GM23338 (cell line): ENCODE measurements at regions not wholly inside any gene's neighbourhood (a gene's known extent, or its start where the extent isn't known, plus 50 kb on each side); places are given as distances from the start of the nearest gene placed in this dataset.

ENCODE experiments used
- ATAC-seq: fragments of 200-7000 bp; cut with Tn5 transposase; 3 replicates; pipeline ENCODE4 v1.9.1; 2020
- DNase-seq: peaks from one replicate; pipeline ENCODE4 v3.0.0-alpha.2; 2015; ENCODE audit warnings: low spot score
- H2AFZ ChIP-seq: fragments of 200-600 bp; sonication (generic); 2 replicates; pipeline ENCODE4 v1.8.0; 2016; ENCODE audit warnings: antibody characterized with exemption, mild to moderate bottlenecking, moderate library complexity
- H3F3A ChIP-seq: fragments of 200-600 bp; sonication (generic); replicated peaks from 2 replicates; pipeline ENCODE4 v1.8.0; 2017; ENCODE audit warnings: antibody characterized with exemption, mixed run types, low read depth
- H3K27ac ChIP-seq: fragments of 200-600 bp; sonication (generic); 2 replicates; pipeline ENCODE4 v1.6.1; 2016; ENCODE audit warnings: low read depth
- H3K27me3 ChIP-seq: fragments of 200-600 bp; sonication (generic); 2 replicates; pipeline ENCODE4 v1.8.0; 2016; ENCODE audit warnings: mild to moderate bottlenecking, mixed run types, moderate library complexity; ENCODE audit not compliant: insufficient read depth
- H3K36me3 ChIP-seq: fragments of 200-600 bp; sonication (generic); 2 replicates; pipeline ENCODE4 v1.8.0; 2016; ENCODE audit warnings: mild to moderate bottlenecking; ENCODE audit not compliant: insufficient read depth
- H3K4me1 ChIP-seq: fragments of 200-600 bp; sonication (generic); 2 replicates; pipeline ENCODE4 v1.8.0; 2016; ENCODE audit warnings: mild to moderate bottlenecking, moderate library complexity; ENCODE audit not compliant: insufficient read depth
- H3K4me2 ChIP-seq: fragments of 200-600 bp; sonication (generic); 2 replicates; pipeline ENCODE4 v1.7.1; 2017; ENCODE audit warnings: mixed run types
- H3K4me3 ChIP-seq: fragments of 200-600 bp; sonication (generic); 2 replicates; pipeline ENCODE4 v1.6.1; 2016; ENCODE audit warnings: mixed run types
- H3K79me2 ChIP-seq: fragments of 200-600 bp; sonication (generic); replicated peaks from 2 replicates; pipeline ENCODE4 v1.8.0; 2017; ENCODE audit warnings: mild to moderate bottlenecking; ENCODE audit not compliant: insufficient read depth
- H3K9me2 ChIP-seq: fragments of 200-600 bp; sonication (generic); 2 replicates; pipeline ENCODE4 v1.8.0; 2017; ENCODE audit not compliant: insufficient read depth
- H4K20me1 ChIP-seq: fragments of 200-600 bp; sonication (generic); replicated peaks from 2 replicates; pipeline ENCODE4 v1.8.0; 2017; ENCODE audit warnings: mild to moderate bottlenecking; ENCODE audit not compliant: insufficient read depth
- H3K27ac Mint-ChIP-seq: 2 replicates; pipeline ENCODE4 v1.8.0; 2020; ENCODE audit warnings: inconsistent platforms, mild to moderate bottlenecking, moderate library complexity, mixed read lengths
- H3K27me3 Mint-ChIP-seq: 3 replicates; pipeline ENCODE4 v1.8.0; 2022; ENCODE audit warnings: low read depth, mild to moderate bottlenecking, moderate library complexity, mixed read lengths, inconsistent platforms; ENCODE audit not compliant: insufficient read depth, poor library complexity
- H3K36me3 Mint-ChIP-seq: 3 replicates; pipeline ENCODE4 v1.8.0; 2021; ENCODE audit warnings: low read depth, mild to moderate bottlenecking, inconsistent platforms, moderate library complexity, mixed read lengths
- H3K4me1 Mint-ChIP-seq: 3 replicates; pipeline ENCODE4 v1.8.0; 2020; ENCODE audit warnings: mild to moderate bottlenecking, inconsistent platforms, mixed read lengths
- H3K4me3 Mint-ChIP-seq: 3 replicates; pipeline ENCODE4 v1.8.0; 2021; ENCODE audit warnings: moderate library complexity, mild to moderate bottlenecking, inconsistent platforms, mixed read lengths
- H3K9me3 Mint-ChIP-seq: 3 replicates; pipeline ENCODE4 v1.8.0; 2020; ENCODE audit warnings: moderate library complexity, mild to moderate bottlenecking, inconsistent platforms, mixed read lengths
- CREB1 ChIP-seq: fragments of 250-450 bp; sonication (Bioruptor Pico); IDR thresholded peaks from 2 replicates; pipeline ENCODE4 v1.5.0; 2020; ENCODE audit warnings: low read depth, mild to moderate bottlenecking, moderate library complexity
- EZH2 ChIP-seq: fragments of 200-600 bp; sonication (generic); IDR thresholded peaks from one replicate; pipeline ENCODE4 v1.8.0; 2017; ENCODE audit warnings: antibody characterized with exemption, mild to moderate bottlenecking, low read depth; ENCODE audit not compliant: unreplicated experiment
- EZH2phosphoT487 ChIP-seq: fragments of 200-600 bp; sonication (generic); IDR thresholded peaks from one replicate; pipeline ENCODE4 v1.8.1; 2018; ENCODE audit warnings: antibody characterized with exemption; ENCODE audit not compliant: unreplicated experiment
- POLR2AphosphoS5 ChIP-seq: IDR thresholded peaks from 2 replicates; pipeline ENCODE4 v1.6.1; 2016; ENCODE audit warnings: antibody characterized with exemption, low read depth
- REST ChIP-seq: IDR thresholded peaks from one replicate; pipeline ENCODE4 v1.6.1; 2018; ENCODE audit warnings: antibody characterized with exemption; ENCODE audit not compliant: unreplicated experiment
- ZNF114 ChIP-seq: fragments of 250-450 bp; sonication (Bioruptor Pico); IDR thresholded peaks from 2 replicates; pipeline ENCODE4 v1.5.0; 2020; ENCODE audit warnings: mild to moderate bottlenecking, moderate library complexity
- TF ChIP-seq, protein P1 (sequence below): IDR thresholded peaks from 2 replicates; pipeline ENCODE4 v1.6.1; 2016; ENCODE audit warnings: antibody characterized with exemption

DNA sequence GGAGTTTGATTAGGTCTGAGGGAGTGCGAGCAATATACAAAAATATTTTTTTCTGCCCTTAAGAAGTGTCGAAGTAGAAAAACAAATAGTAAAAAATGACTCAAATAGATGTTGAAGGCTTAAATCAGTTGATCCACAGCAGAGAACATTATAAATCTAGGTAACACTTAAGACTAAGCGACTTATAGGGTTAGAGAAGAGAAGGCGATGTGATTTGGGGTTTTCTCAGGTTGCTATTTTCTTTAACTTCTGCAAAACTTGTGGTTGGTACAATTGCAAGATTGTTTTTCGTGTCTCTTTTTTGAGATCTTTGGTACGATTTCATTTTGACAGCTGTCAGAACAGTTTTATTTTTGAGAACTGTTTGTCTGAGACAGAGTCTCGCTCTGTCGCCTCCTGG, 1479.5 kb downstream of the PCDH7 start (continued):
- TF ChIP-seq REST = no peak
- TF ChIP-seq EZH2phosphoT487 = no peak
- TF ChIP-seq, protein P1, sequence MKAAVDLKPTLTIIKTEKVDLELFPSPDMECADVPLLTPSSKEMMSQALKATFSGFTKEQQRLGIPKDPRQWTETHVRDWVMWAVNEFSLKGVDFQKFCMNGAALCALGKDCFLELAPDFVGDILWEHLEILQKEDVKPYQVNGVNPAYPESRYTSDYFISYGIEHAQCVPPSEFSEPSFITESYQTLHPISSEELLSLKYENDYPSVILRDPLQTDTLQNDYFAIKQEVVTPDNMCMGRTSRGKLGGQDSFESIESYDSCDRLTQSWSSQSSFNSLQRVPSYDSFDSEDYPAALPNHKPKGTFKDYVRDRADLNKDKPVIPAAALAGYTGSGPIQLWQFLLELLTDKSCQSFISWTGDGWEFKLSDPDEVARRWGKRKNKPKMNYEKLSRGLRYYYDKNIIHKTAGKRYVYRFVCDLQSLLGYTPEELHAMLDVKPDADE = no peak
- no peak for TF ChIP-seq ZNF114 (CRISPR knock-in tag)

DNA sequence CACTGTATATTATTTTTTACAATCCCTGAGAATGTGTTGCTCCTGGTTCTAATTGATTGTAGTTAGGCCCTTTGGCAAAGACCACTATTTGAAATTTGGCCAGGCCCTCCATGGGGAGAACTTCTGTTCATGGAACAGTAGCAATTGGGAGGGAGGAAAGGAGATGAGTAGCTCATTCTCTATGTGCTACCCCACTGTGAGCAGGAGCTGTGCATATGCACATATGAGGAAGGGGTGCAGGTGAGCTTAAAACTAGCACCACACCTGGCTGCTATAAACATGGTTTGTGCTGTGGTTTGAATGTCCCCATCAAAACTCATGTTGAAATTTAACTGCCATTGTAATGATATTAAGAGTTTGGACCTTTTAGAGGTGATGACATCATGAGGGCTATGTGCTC, 1483.2 kb downstream of the PCDH7 start:
- no peak overlapping the region for H3K27ac ChIP-seq
- H3K36me3 Mint-ChIP-seq = peaks cover 30% of the 10 kb centered on the region
- H3K4me1 Mint-ChIP-seq = peaks cover 12% of the 10 kb centered on the region; the same call in 2 of the 3 replicates
- ATAC-seq (peak; percentile 32; the same call in 1 of the 3 replicates), DNase-seq (peak; percentile 22)
- no peak overlapping the region for H3K4me3 Mint-ChIP-seq
- no peaks in the 10 kb centered on the region for H4K20me1 ChIP-seq
- peak overlapping the region; percentile 74; the same call in 1 of the 2 replicates for H3K27ac Mint-ChIP-seq
- no peak overlapping the region for H2AFZ ChIP-seq
- H3K9me2 ChIP-seq = peaks cover 18% of the 10 kb centered on the region
- no peaks in the 10 kb centered on the region for H3K27me3 Mint-ChIP-seq
- no peaks in the 10 kb centered on the region for H3K36me3 ChIP-seq
- H3K27me3 ChIP-seq = no peaks in the 10 kb centered on the region
- peak overlapping the region; percentile 27; the same call in 1 of the 2 replicates for H3K4me2 ChIP-seq
- TF ChIP-seq REST (no peak), POLR2AphosphoS5 (no peak), EZH2 (no peak), CREB1 (CRISPR knock-in tag) (no peak), EZH2phosphoT487 (no peak)
- peaks cover 38% of the 10 kb centered on the region for H3K9me3 Mint-ChIP-seq
- H3K4me3 ChIP-seq = no peak overlapping the region
- peaks cover 8% of the 10 kb centered on the region; the same call in 1 of the 2 replicates for H3K4me1 ChIP-seq
- H3K79me2 ChIP-seq = no peaks in the 10 kb centered on the region
- no peaks in the 10 kb centered on the region for H3F3A ChIP-seq
